A549 (cell line): ENCODE measurements at regions not wholly inside any gene's neighbourhood (a gene's known extent, or its start where the extent isn't known, plus 50 kb on each side); places are given as distances from the start of the nearest gene placed in this dataset.

Experiments
- BHLHE40 ChIP-seq: IDR thresholded peaks from 2 replicates; pipeline ENCODE4 v1.6.1; 2012; ENCODE audit warnings: low read depth, low read length, inconsistent platforms
- CTCF ChIP-seq: fragments of >200 bp; sonication (Bioruptor Twin); formaldehyde crosslinking; IDR thresholded peaks from 3 replicates; pipeline ENCODE4 v1.5.1; 2016
- EP300 ChIP-seq, 2 experiments: fragments of >200 bp; sonication (Bioruptor Twin); formaldehyde crosslinking; IDR thresholded peaks; 2 replicates in 1 of 2; 3 replicates in 1 of 2; pipeline ENCODE4 v1.6.1; 2016 to 2017
- JUNB ChIP-seq: fragments of >200 bp; sonication (Bioruptor Twin); formaldehyde crosslinking; IDR thresholded peaks from 2 replicates; pipeline ENCODE4 v1.6.1; 2016
- KDM1A ChIP-seq: fragments of 200-600 bp; sonication (generic); IDR thresholded peaks from 2 replicates; pipeline ENCODE4 v1.6.1; 2016; ENCODE audit warnings: low read depth, mild to moderate bottlenecking
- MAX ChIP-seq: IDR thresholded peaks from 2 replicates; pipeline ENCODE4 v1.6.1; 2012
- NFE2L2 ChIP-seq: fragments of 150-350 bp; conservative IDR thresholded peaks from 2 replicates; pipeline ENCODE4 v1.6.1; 2014; ENCODE audit warnings: low read length
- POLR2A ChIP-seq: IDR thresholded peaks from 2 replicates; pipeline ENCODE4 v1.6.1; 2012; ENCODE audit warnings: mild to moderate bottlenecking, low read length
- RARB ChIP-seq: fragments of 250-450 bp; sonication (Bioruptor Pico); IDR thresholded peaks from 2 replicates; pipeline ENCODE4 v1.8.0; 2021; ENCODE audit warnings: mild to moderate bottlenecking, moderate library complexity

GRCh38 chr5:109496112-109496511, 86.3 kb upstream of the PJA2 start:
- TF ChIP-seq POLR2A (no peak), CTCF (no peak), BHLHE40 (no peak), KDM1A (no peak), NFE2L2 (no peak), JUNB (no peak), EP300 (IDR thresholded peaks at IDR 0.05) (no peak), RARB (CRISPR knock-in tag) (no peak), MAX (no peak)
